Sigmoid colon (tissue), 6 donors: ENCODE measurements at regions not wholly inside any gene's neighbourhood (a gene's known extent, or its start where the extent isn't known, plus 50 kb on each side); places are given as distances from the start of the nearest gene placed in this dataset.

ENCODE experiments used
- DNase-seq: peaks from one replicate; pipeline ENCODE4 v3.0.0-alpha.2; 2019
- H3K27ac ChIP-seq, 4 donors: fragments of 200-600 bp; sonication (generic); one replicate each; pipeline ENCODE4 v1.5.1; 2016 to 2019; ENCODE audit warnings: mild to moderate bottlenecking in 1 of 4
- H3K27me3 ChIP-seq, 3 donors: fragments of 200-600 bp; sonication (generic); one replicate each; pipeline ENCODE4 v1.5.1; 2019; ENCODE audit warnings: mild to moderate bottlenecking in 1 of 3
- H3K36me3 ChIP-seq, 4 donors: fragments of 200-600 bp; sonication (generic); one replicate each; pipeline ENCODE4 v1.5.1; 2016 to 2019
- H3K4me1 ChIP-seq, 4 donors: fragments of 200-600 bp; sonication (generic); one replicate each; pipeline ENCODE4 v1.5.1; 2017 to 2019
- H3K4me3 ChIP-seq, 4 donors: fragments of 200-600 bp; sonication (generic); one replicate each; pipeline ENCODE4 v1.5.1; 2017 to 2019; ENCODE audit warnings: mild to moderate bottlenecking in 2 of 4, moderate library complexity in 1 of 4
- H3K9me3 ChIP-seq, 4 donors: fragments of 200-600 bp in 3 of 4; sonication (generic) in 3 of 4; one replicate each; pipeline versions ENCODE4 v1.5.1 to v1.6.1; 2013 to 2019
- CTCF ChIP-seq, 4 experiments: fragments of 450-650 bp in 3 of 4; fragments of 200-600 bp in 1 of 4; IDR thresholded peaks; one replicate each; pipeline ENCODE4 v1.5.1; 2016 to 2019; ENCODE audit warnings: antibody characterized with exemption in 4 of 4, mild to moderate bottlenecking in 3 of 4, moderate library complexity in 2 of 4
- EP300 ChIP-seq, 4 donors: sonication (generic); formaldehyde crosslinking; IDR thresholded peaks; one replicate each; pipeline ENCODE4 v1.6.1; 2017; ENCODE audit warnings: antibody characterized with exemption in 4 of 4
- POLR2A ChIP-seq, 2 donors: fragments of 450-650 bp; IDR thresholded peaks; one replicate each; pipeline ENCODE4 v1.6.1; 2016; ENCODE audit warnings: antibody characterized with exemption in 2 of 2, mild to moderate bottlenecking in 2 of 2, moderate library complexity in 2 of 2
- POLR2AphosphoS5 ChIP-seq, 4 donors: sonication (generic); formaldehyde crosslinking; IDR thresholded peaks; one replicate each; pipeline ENCODE4 v1.6.1; 2017; ENCODE audit warnings: antibody characterized with exemption in 4 of 4
- WGBS, 2 donors: extraction: QIAGEN DNeasy Blood & Tissue Kit; methylation state at CpG; one replicate each; pipeline ENCODE4 v1.1.7; 2013; 5-methylcytosine and 5-hydroxymethylcytosine counted together
- intact Hi-C: fragments of 100-400 bp; cut with DNase I; formaldehyde crosslinking; loops from one replicate; pipeline ENCODE4 v1.15.1; 2023
- donor health status: healthy with polysubstance abuse.
- donor health status: healthy.

- Histone ChIP-seq H3K27me3 (no peaks in the 10 kb centered on the region), H3K36me3 (no peaks in the 10 kb centered on the region), H3K4me1 (peaks cover 0 to 13% (median 4%) of the 10 kb centered on the region in 4 donors), H3K9me3 (peaks cover 0 to 2% (median 0%) of the 10 kb centered on the region in 4 donors), H3K27ac (no peak overlapping the region), H3K4me3 (no peak overlapping the region)
- 76 to 85% methylated on average over 2 of the region's 2 CpGs for WGBS, 2 donors
- TF ChIP-seq CTCF (IDR thresholded peaks at IDR 0.05), result no peak
- TF ChIP-seq POLR2AphosphoS5 (IDR thresholded peaks at IDR 0.05), result no peak
- TF ChIP-seq EP300 (IDR thresholded peaks at IDR 0.05), result no peak
- TF ChIP-seq POLR2A (IDR thresholded peaks at IDR 0.05), result no peak
- intact Hi-C loops, result no loop called here
- DNase-seq, result no peak
These were observed 141.5 kb downstream of the OSR1 start for GRCh38 chr2:19216676-19217602.

- intact Hi-C loops, result no loop called here
- no peaks in the 10 kb centered on the region for H3K27me3 ChIP-seq
- H3K4me3 ChIP-seq, result no peak overlapping the region
- TF ChIP-seq POLR2AphosphoS5 (IDR thresholded peaks at IDR 0.05) (no peak), POLR2A (IDR thresholded peaks at IDR 0.05) (no peak), EP300 (IDR thresholded peaks at IDR 0.05) (no peak), CTCF (IDR thresholded peaks at IDR 0.05) (no peak)
- no peak overlapping the region for H3K27ac ChIP-seq
- H3K4me1 ChIP-seq, result peaks cover 0 to 13% (median 4%) of the 10 kb centered on the region in 4 donors
- WGBS, 2 donors, result 91 to 95% methylated on average over 2 of the region's 2 CpGs
- H3K9me3 ChIP-seq, result peaks cover 0 to 2% (median 0%) of the 10 kb centered on the region in 4 donors
- no peak for DNase-seq
- H3K36me3 ChIP-seq, result no peaks in the 10 kb centered on the region
These were observed 142.2 kb downstream of the OSR1 start for GRCh38 chr2:19216238-19216637.

- Histone ChIP-seq H3K27ac (no peak overlapping the region), H3K9me3 (peaks cover 0 to 2% (median 0%) of the 10 kb centered on the region in 4 donors), H3K27me3 (no peaks in the 10 kb centered on the region), H3K36me3 (no peaks in the 10 kb centered on the region), H3K4me1 (peaks cover 0 to 13% (median 4%) of the 10 kb centered on the region in 4 donors), H3K4me3 (no peak overlapping the region)
- WGBS, 2 donors, result 76 to 82% methylated on average over 5 of the region's 5 CpGs
- TF ChIP-seq CTCF (IDR thresholded peaks at IDR 0.05), result no peak
- no peak for TF ChIP-seq EP300 (IDR thresholded peaks at IDR 0.05)
- TF ChIP-seq POLR2AphosphoS5 (IDR thresholded peaks at IDR 0.05), result no peak
- no peak for TF ChIP-seq POLR2A (IDR thresholded peaks at IDR 0.05)
- intact Hi-C loops, result no loop called here
- no peak for DNase-seq
These were observed 143.6 kb downstream of the OSR1 start for GRCh38 chr2:19214682-19215391.

GRCh38 chr2:19209575-19210341 lies 148.7 kb downstream of the OSR1 start:
- TF ChIP-seq POLR2A (IDR thresholded peaks at IDR 0.05) (no peak), EP300 (IDR thresholded peaks at IDR 0.05) (no peak), POLR2AphosphoS5 (IDR thresholded peaks at IDR 0.05) (no peak), CTCF (IDR thresholded peaks at IDR 0.05) (no peak)
- no peak for DNase-seq
- no peaks in the 10 kb centered on the region for H3K27me3 ChIP-seq

More at GRCh38 chr2:19209575-19210341, 148.7 kb downstream of the OSR1 start:
- Histone ChIP-seq H3K36me3 (no peaks in the 10 kb centered on the region), H3K9me3 (peaks cover 0 to 2% (median 0%) of the 10 kb centered on the region in 4 donors), H3K4me3 (no peak overlapping the region), H3K27ac (no peak overlapping the region), H3K4me1 (no peaks in the 10 kb centered on the region)
- 93 to 95% methylated on average over 7 of the region's 7 CpGs for WGBS, 2 donors
- intact Hi-C loops, result no loop called here
